HG03159 (cell line): ENCODE measurements at regions not wholly inside any gene's neighbourhood (a gene's known extent, or its start where the extent isn't known, plus 50 kb on each side); places are given as distances from the start of the nearest gene placed in this dataset.
"Not testable (repeated sequence)": the region's sequence is repeated elsewhere in the genome, so short reads cannot be mapped to it uniquely, and the experiment has no call there.

Experiments
- ATAC-seq: cut with Tn5 transposase; IDR thresholded peaks from one replicate; pipeline ENCODE4 v1.9.1; 2021; ENCODE audit warnings: mild to moderate bottlenecking, moderate library complexity; ENCODE audit not compliant: unreplicated experiment

- ATAC-seq = no peak
Observed at GRCh38 chr10:22875581-22875980, 52.3 kb upstream of the ARMC3 start.

- no peak for ATAC-seq
Observed at GRCh38 chr10:22874189-22874854, 53.5 kb upstream of the ARMC3 start.

- no peak for ATAC-seq
Observed at GRCh38 chr10:22856444-22857074, 71.3 kb upstream of the ARMC3 start.

GRCh38 chr10:22854935-22855421 is 72.9 kb upstream of the ARMC3 start:
- no peak for ATAC-seq

GRCh38 chr10:22853906-22854447 is 73.9 kb upstream of the ARMC3 start:
- ATAC-seq = no peak

- ATAC-seq = no peak
Observed at GRCh38 chr10:22852712-22853353, 75.0 kb upstream of the ARMC3 start.

GRCh38 chr10:22851865-22852239 is 76.0 kb upstream of the ARMC3 start:
- ATAC-seq = no peak

- ATAC-seq = no peak
Observed at GRCh38 chr10:22850541-22850940, 77.3 kb upstream of the ARMC3 start.

- no peak for ATAC-seq
Observed at GRCh38 chr10:22849077-22849805, 78.6 kb upstream of the ARMC3 start.

- ATAC-seq = no peak
Observed at GRCh38 chr10:22848509-22848908, 79.3 kb upstream of the ARMC3 start.

- ATAC-seq = no peak
Observed at GRCh38 chr10:22846294-22846693, 81.6 kb upstream of the ARMC3 start.

- ATAC-seq = no peak
Observed at GRCh38 chr10:22839639-22840038, 88.2 kb upstream of the ARMC3 start.

GRCh38 chr10:22837771-22838170 is 90.1 kb upstream of the ARMC3 start:
- ATAC-seq = no peak

- no peak for ATAC-seq
Observed at GRCh38 chr10:22837351-22837750, 90.5 kb upstream of the ARMC3 start.

GRCh38 chr10:22834471-22834870 is 93.4 kb upstream of the ARMC3 start:
- ATAC-seq = no peak

GRCh38 chr10:22833781-22834180 is 94.1 kb upstream of the ARMC3 start:
- no peak for ATAC-seq

GRCh38 chr10:22833353-22833752 is 94.5 kb upstream of the ARMC3 start:
- no peak for ATAC-seq

GRCh38 chr10:22832851-22833250 is 95.0 kb upstream of the ARMC3 start:
- ATAC-seq = no peak

- ATAC-seq = no peak
Observed at GRCh38 chr10:22832066-22832602, 95.7 kb upstream of the ARMC3 start.

GRCh38 chr10:22831586-22831985 is 96.3 kb upstream of the ARMC3 start:
- no peak for ATAC-seq

GRCh38 chr10:22828712-22829111 is 99.1 kb upstream of the ARMC3 start:
- not testable (repeated sequence) for ATAC-seq
